MCF 10A (cell line): ENCODE measurements at regions not wholly inside any gene's neighbourhood (a gene's known extent, or its start where the extent isn't known, plus 50 kb on each side); places are given as distances from the start of the nearest gene placed in this dataset.
A peak's percentile ranks its signal among the peaks of the same experiment; 100 is the strongest.

ENCODE experiments used
- BruUV-seq: library from RNA; stranded (reverse); fragments of 400-500 nt; replicated peaks from 2 replicates; lab custom pipeline; 2021; lab: Mats Ljungman, UMichigan
- CTCF ChIA-PET: fragments of 300-600 bp; sonication (Branson Sonifier 250); formaldehyde crosslinking; extraction: SDS; loops from one replicate; lab custom pipeline; 2021; ENCODE audit warnings: antibody characterized with exemption, inconsistent platforms; lab: Yijun Ruan, JAX
- POLR2A ChIA-PET: fragments of 300-600, 350-650 bp; sonication (Branson Sonifier 250); formaldehyde crosslinking; extraction: SDS; loops from one replicate; lab custom pipeline; 2020; ENCODE audit warnings: antibody characterized with exemption, inconsistent platforms; lab: Yijun Ruan, JAX
- DNase-seq: peaks from one replicate; pipeline ENCODE4 v3.0.0-alpha.2; 2018; ENCODE audit not compliant: unreplicated experiment
- H3K27ac Mint-ChIP-seq: one replicate; pipeline ENCODE4 v1.8.0; 2022; ENCODE audit warnings: mild to moderate bottlenecking, low read depth, mixed read lengths; ENCODE audit not compliant: unreplicated experiment
- H3K27me3 Mint-ChIP-seq: one replicate; pipeline ENCODE4 v1.8.0; 2022; ENCODE audit warnings: mixed read lengths; ENCODE audit not compliant: insufficient read depth, unreplicated experiment
- H3K36me3 Mint-ChIP-seq: one replicate; pipeline ENCODE4 v1.8.0; 2022; ENCODE audit warnings: mild to moderate bottlenecking, moderate library complexity, mixed read lengths; ENCODE audit not compliant: insufficient read depth, unreplicated experiment
- H3K4me1 Mint-ChIP-seq: one replicate; pipeline ENCODE4 v1.8.0; 2022; ENCODE audit warnings: mixed read lengths; ENCODE audit not compliant: insufficient read depth, unreplicated experiment
- H3K4me3 Mint-ChIP-seq: one replicate; pipeline ENCODE4 v1.8.0; 2022; ENCODE audit warnings: mild to moderate bottlenecking, moderate library complexity, mixed read lengths; ENCODE audit not compliant: unreplicated experiment
- H3K9me3 Mint-ChIP-seq: one replicate; pipeline ENCODE4 v1.8.0; 2022; ENCODE audit warnings: mixed read lengths; ENCODE audit not compliant: unreplicated experiment
- CTCF ChIP-seq: fragments of 200-600 bp; IDR thresholded peaks from one replicate; pipeline ENCODE4 v1.8.0; 2022; ENCODE audit warnings: antibody characterized with exemption, mild to moderate bottlenecking; ENCODE audit not compliant: unreplicated experiment
- intact Hi-C: fragments of 100-400 bp; cut with micrococcal nuclease; formaldehyde crosslinking; loops from 2 replicates; pipeline ENCODE4 v1.14.1; 2022

DNA sequence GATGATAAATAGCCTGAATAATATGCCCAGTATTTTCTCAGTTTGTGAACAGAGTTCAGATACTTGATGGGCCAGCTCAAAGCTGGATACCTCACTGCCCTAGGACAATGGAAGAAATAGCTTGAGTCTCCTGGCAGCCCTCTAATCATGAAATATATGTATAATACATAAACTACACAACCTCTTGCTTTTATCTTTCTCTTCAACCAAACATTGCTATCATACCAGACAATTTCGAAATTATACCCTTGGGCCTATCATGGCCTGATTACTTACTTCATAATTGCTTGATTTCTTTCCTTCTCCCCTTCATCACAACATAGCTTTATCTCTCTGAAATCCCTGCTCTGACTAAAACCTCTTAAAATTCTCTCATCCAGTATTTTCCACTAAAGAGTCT, 1144.9 kb upstream of the C9orf72 start:
- H3K27ac Mint-ChIP-seq, result no peak overlapping the region
- BruUV-seq, result no TSS peak

DNA sequence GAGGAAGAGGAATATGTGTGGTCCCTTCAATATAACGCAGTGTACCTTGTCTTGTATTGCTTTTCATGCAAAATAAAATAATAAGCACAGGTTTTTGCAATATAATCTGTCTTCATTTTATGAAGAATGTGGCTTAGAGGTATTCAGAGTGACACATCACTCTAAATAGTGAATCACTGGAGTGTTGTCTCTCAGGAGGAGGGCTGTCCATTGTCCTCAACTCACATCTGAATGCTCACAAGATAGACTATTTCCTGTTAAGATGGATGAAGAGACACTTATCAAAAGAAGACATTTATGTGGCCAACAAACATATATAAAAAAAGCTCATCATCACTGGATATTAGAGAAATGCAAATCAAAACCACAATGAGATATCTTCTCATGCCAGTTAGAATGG, 1147.5 kb upstream of the C9orf72 start:
- Mint-ChIP-seq H3K9me3 (no peaks in the 10 kb centered on the region), H3K4me1 (no peaks in the 10 kb centered on the region), H3K27me3 (no peaks in the 10 kb centered on the region), H3K4me3 (no peak overlapping the region), H3K27ac (no peak overlapping the region), H3K36me3 (no peaks in the 10 kb centered on the region)
- ChIA-PET CTCF (no interaction called here), POLR2A (interaction anchor here (0.6 kb wide), 1 partner anchor 136 kb away, joined by 3 read pairs; no protein-coding TSS in a partner anchor)
- no peak for DNase-seq
- no TSS peak for BruUV-seq
- TF ChIP-seq CTCF, result no peak
- intact Hi-C loops, result no loop called here

More for the DNA sequence above, 1144.9 kb upstream of the C9orf72 start:
- no peak for DNase-seq
- H3K9me3 Mint-ChIP-seq, result no peaks in the 10 kb centered on the region
- POLR2A ChIA-PET, result no interaction called here
- no peak for TF ChIP-seq CTCF
- no peaks in the 10 kb centered on the region for H3K27me3 Mint-ChIP-seq
- CTCF ChIA-PET, result no interaction called here
- no peak overlapping the region for H3K4me3 Mint-ChIP-seq
- intact Hi-C loops, result no loop called here
- H3K4me1 Mint-ChIP-seq, result no peaks in the 10 kb centered on the region
- no peaks in the 10 kb centered on the region for H3K36me3 Mint-ChIP-seq

GRCh38 chr9:28730111-28730510, 1156.8 kb upstream of the C9orf72 start:
- no peak for TF ChIP-seq CTCF
- ChIA-PET CTCF (interaction anchor here (0.6 kb wide), 2 partner anchors 362 to 647 kb away, joined by 3 to 4 read pairs; no protein-coding TSS in a partner anchor), POLR2A (no interaction called here)
- H3K27ac Mint-ChIP-seq, result no peak overlapping the region
- no peak for DNase-seq
- no peak overlapping the region for H3K4me3 Mint-ChIP-seq
- no peaks in the 10 kb centered on the region for H3K4me1 Mint-ChIP-seq
- no peaks in the 10 kb centered on the region for H3K9me3 Mint-ChIP-seq
- no peaks in the 10 kb centered on the region for H3K36me3 Mint-ChIP-seq
- H3K27me3 Mint-ChIP-seq, result no peaks in the 10 kb centered on the region
- no TSS peak for BruUV-seq
- intact Hi-C loops, result no loop called here

DNA sequence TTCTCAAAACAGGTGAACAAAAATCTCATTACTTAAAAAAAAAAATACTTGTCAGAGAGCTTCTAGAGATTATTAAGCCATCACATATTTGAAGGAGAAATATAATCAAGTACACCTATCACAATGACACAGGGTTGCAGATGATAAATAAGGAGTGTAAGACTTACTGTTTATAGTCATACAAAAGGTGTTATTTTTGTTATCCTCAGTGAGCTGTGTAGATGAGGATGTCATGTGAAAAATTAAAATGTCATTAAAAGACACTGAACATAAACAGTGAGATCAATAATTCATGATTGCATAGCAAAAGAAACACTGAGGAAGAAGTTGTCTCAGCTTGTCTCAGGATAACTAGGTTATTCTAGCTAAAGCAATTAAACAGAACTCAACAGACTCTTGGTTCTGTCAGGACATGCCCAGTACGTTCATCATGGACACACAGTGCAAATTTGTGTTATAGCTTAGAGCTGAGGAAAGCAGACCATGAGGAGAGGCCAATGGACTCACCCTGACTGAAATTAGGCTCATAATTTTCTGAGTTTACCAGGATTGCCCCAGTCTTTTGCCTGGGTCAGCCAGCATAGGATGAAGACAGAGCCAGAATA, 1162.6 kb upstream of the C9orf72 start:
- H3K27ac Mint-ChIP-seq, result peak overlapping the region; percentile 16
- ChIA-PET POLR2A (interaction anchor here (0.6 to 1.2 kb wide), 2 partner anchors 8 to 424 kb away, joined by 3 to 4 read pairs; no protein-coding TSS in a partner anchor), CTCF (interaction anchor here (0.6 to 0.8 kb wide), 3 partner anchors 39 to 1009 kb away, joined by 3 to 5 read pairs (median 3); no protein-coding TSS in a partner anchor)
- H3K36me3 Mint-ChIP-seq, result no peaks in the 10 kb centered on the region
- H3K9me3 Mint-ChIP-seq, result no peaks in the 10 kb centered on the region
- H3K27me3 Mint-ChIP-seq, result no peaks in the 10 kb centered on the region
- no peaks in the 10 kb centered on the region for H3K4me1 Mint-ChIP-seq
- no peak for TF ChIP-seq CTCF
- no peak overlapping the region for H3K4me3 Mint-ChIP-seq
- intact Hi-C loops, result no loop called here
- peak; percentile 8 for DNase-seq
- BruUV-seq, result no TSS peak
